DMS 273 (cell line): ENCODE measurements at regions not wholly inside any gene's neighbourhood (a gene's known extent, or its start where the extent isn't known, plus 50 kb on each side); places are given as distances from the start of the nearest gene placed in this dataset.

Experiments
- DNase-seq: peaks from one replicate; lab custom pipeline; 2025; ENCODE audit not compliant: unreplicated experiment; lab: John Stamatoyannopoulos, UW

GRCh38 chr17:77884967-77885641 lies 73.4 kb upstream of the TNRC6C start:
- DNase-seq, result peak; percentile 57

- DNase-seq, result no peak
These were observed 72.7 kb upstream of the TNRC6C start for GRCh38 chr17:77885678-77886386.

- no peak for DNase-seq
These were observed 72.1 kb upstream of the TNRC6C start for GRCh38 chr17:77886387-77886728.

GRCh38 chr17:77887110-77887463 lies 71.4 kb upstream of the TNRC6C start:
- no peak for DNase-seq

- DNase-seq, result peak; percentile 76
These were observed 70.8 kb upstream of the TNRC6C start for GRCh38 chr17:77887464-77888241.

GRCh38 chr17:77888242-77889134 lies 70.0 kb upstream of the TNRC6C start:
- no peak for DNase-seq

GRCh38 chr17:77889135-77889505 lies 69.4 kb upstream of the TNRC6C start:
- DNase-seq, result no peak

GRCh38 chr17:77889866-77890760 lies 68.4 kb upstream of the TNRC6C start:
- no peak for DNase-seq

GRCh38 chr17:77890771-77891170 lies 67.7 kb upstream of the TNRC6C start:
- no peak for DNase-seq

- no peak for DNase-seq
These were observed 66.9 kb upstream of the TNRC6C start for GRCh38 chr17:77891602-77892001.

- DNase-seq, result no peak
These were observed 66.5 kb upstream of the TNRC6C start for GRCh38 chr17:77892031-77892430.

GRCh38 chr17:77892469-77893143 lies 65.9 kb upstream of the TNRC6C start:
- peak; percentile 50 for DNase-seq

- no peak for DNase-seq
These were observed 65.1 kb upstream of the TNRC6C start for GRCh38 chr17:77893144-77894044.

GRCh38 chr17:77894126-77894956 lies 64.2 kb upstream of the TNRC6C start:
- no peak for DNase-seq

- DNase-seq, result no peak
These were observed 60.7 kb upstream of the TNRC6C start for GRCh38 chr17:77897741-77898301.

GRCh38 chr17:77898521-77899434 lies 59.7 kb upstream of the TNRC6C start:
- DNase-seq, result no peak
